ENCODE measurements at regions not wholly inside any gene's neighbourhood (a gene's known extent, or its start where the extent isn't known, plus 50 kb on each side); places are given as distances from the start of the nearest gene placed in this dataset.

DNA sequence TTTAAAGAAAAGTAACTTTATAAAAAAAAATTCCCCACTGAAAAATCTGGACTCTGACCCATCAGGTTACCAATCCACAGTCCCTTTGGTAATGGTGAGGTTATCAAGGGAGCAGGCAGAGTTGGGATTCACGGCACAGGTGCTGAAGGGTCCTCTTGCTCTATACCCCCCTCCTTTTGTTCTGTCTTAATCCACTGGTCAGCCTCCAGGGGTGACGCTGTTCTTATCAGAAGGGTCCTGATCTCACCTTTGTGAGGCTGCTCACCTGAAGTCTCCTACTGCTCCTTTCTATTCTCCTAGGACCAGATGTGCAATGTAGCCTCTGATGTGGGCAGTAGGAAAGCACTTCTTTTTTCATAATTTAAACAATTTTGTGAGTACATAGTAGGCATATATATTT is 80.6 kb upstream of the E2F8 start:
- DNase-seq = no peak

DNA sequence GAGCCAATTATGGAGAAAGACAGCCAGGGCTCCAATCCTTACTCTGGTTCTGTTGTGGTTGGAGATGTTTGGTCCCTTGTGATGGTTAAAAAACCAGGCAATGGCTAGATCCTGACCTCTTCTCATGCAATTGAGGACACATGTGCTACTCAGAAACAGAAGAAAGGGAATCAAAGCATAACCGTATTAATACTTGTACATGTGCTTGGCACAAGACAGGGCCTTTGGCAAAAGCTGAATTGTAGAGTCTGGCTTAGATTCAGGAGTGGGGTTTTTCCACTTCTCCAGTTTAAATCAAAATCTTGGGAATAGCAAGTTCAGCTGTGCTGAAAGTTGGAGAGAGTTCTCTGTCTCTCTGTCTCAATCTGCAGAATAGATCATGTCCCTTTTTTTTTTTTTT is 80.1 kb upstream of the E2F8 start:
- DNase-seq = no peak

DNA sequence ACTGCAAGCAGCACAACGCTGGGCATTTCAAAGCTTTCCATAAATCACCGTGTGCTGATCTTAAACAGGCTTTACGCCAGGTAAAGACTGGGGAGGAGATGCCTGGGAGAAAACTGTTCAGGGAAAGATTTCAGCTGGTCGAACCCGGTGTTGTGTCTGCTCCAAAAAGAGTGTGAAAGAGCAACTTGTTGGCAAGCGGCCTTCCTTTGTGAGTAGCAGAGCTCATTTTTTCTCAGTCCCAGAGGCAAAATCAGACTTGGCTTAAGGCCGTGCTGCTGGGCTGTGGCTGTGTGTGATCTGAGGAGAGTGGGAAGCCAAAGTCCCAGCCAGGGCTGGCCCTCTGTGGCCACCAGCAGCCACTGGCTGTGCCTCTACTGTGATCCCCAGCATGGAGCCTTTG is 75.7 kb upstream of the E2F8 start:
- no peak for DNase-seq

DNA sequence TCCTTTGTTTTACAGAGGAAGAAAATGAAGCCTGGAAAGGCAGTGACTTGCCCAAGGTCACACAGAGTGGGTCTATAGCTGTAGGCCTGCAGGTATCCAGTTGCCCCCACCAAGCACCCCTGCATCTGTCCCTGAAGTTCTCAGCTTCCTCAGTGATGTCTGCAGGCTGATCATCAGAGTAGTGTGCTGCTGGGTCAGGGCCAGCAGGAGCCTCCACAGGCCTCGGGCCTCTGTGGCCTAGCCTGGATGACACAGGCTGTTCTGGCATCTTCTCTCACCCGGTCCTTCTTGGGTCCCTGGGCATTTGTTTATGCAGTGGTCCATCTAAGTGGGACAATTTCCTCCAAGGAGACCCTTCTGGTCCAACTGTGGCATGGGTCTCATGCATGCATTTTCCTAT is 74.8 kb upstream of the E2F8 start:
- DNase-seq = no peak

DNA sequence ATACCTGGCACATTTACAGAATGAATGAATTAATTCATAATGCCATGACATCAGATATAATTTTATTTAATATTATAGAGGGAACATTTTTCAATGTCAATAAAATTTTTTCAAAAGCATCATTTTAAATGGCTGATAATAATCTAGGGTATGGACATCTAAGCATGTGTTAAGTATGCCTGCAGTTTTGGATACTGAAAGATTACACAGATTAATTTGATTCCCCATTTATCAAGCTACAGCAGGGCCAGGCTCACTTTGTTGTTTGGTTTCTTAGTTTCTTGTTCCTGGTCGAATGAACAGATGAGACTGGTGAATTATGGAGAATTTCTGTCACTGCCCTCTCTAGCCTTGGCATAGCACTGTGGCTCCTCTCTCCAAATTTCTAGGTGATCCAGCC is 72.4 kb upstream of the E2F8 start:
- no peak for DNase-seq

DNA sequence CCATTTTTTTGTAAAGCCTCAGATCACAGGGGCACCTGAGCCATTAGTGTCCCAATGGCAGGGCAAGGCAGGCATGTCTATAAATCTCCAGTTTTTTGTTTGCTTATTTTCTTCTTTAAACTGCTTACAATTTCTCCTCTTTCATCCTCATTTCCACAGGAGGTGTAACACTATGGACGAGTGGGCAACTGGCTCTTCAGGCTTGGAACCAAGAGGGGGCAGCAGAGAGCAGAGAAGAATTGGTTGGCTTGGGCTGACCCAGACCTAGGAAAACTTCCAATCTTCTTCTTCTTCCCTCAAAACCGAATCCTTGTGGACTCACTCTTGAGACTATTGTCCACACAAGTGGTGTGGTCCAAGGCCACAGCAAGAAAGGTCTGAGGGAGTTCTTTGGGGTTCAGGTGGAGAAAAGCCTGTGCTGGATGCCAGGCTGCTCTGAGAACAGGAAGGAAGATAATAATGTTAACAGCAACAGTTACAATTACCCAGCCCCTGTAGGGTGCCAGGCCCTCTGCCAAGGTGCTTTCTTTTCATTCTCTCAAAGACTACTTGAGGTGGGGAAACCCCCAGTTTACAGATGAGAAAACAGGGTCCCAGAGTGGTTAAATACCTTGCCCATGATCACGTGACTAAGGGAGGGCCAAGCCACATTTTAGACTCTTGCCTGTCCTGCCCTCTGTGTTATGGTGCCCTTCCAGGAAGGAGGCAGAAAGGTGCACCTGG is 70.7 kb upstream of the E2F8 start:
- DNase-seq = peak; percentile 51

DNA sequence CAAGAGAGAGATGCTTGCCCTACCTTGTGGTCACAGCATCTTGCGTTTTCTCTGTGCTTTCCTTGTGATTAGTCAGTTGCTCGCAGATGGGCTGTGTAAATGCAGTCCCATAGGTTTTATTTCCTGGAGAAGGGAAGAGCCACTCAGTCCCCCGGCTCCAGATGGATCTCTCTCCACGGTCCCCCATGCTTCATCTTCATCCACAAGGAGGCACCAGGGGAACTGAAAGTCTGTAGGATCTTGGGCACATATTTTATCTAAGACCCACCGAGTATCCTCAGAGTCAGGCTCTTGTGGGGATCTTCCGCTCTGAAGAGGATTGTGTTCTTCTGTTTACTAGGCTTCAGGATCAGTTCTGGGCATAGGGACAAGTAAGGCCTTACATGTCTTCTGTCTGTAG is 66.8 kb upstream of the E2F8 start:
- no peak for DNase-seq

DNA sequence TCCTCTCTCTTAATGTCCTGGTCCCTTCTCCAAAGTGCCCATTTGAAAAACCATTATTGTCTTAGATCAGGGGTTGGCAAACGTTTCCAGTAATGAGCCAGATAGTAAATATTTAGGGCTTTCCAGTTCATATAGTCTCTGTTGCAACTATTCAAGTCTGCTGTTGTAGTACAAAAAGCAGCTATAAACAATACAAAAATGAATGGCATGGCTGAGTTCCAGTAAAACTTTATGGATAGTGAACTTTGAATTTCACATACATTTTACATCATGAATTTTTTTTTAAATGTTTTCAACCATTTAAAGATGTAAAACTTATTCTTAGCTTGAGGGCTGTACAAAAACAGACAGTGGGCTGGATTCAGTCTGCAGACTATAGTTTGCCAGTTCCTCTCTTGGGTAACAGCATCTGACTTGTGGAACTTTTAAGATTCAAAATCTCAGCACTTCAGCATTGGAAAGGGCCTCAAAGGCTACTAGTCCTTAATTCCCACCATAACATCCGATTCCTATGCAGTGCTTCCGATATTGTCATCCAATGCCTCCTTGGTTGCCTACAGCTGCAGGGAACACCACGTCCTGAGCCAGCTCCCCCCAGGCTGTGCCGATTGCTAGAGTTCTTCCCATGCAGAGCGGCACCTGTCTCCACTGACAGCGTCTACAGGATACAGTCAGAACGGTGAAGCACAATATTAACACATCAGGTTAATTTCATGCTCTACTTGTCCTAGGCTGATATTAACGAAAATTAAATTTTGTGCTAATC is 65.6 kb upstream of the E2F8 start:
- DNase-seq = no peak

DNA sequence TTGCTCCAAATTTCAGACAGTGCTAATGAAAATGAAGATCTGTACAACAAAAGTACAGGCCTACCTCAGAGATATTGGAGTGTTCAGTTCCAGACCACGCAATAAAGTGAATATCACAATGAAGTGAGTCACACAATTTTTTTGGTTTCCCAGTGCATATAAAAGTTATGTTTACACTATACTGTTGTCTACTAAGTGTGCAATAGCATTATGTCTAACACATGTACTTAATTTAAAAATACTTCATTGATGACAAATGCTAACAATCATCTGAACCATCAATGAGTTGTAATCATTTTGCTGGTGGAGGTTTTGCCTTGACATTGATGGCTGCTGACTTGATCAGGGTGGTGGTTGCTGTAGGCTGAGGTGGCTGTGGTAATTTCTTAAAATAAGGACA is 60.6 kb upstream of the E2F8 start:
- DNase-seq = no peak

DNA sequence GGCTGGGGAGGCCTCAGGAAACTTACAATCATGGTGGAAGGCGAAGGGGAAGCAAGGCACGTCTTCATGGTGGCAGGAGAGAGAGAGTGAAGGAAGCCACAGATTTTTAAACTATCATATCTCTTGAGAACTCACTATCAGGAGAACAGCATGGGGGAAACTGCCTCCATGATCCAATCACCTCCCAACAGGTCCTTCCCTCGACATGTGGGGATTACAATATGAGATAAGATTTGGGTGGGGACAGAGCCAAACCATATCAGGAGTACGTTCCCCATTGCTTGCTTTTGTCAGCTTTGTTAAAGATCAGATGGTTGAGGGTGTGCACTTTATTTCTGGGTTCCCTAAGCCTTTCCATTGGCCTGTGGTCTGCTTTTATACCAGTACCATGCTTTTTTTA is 53.7 kb upstream of the E2F8 start:
- DNase-seq = no peak

DNA sequence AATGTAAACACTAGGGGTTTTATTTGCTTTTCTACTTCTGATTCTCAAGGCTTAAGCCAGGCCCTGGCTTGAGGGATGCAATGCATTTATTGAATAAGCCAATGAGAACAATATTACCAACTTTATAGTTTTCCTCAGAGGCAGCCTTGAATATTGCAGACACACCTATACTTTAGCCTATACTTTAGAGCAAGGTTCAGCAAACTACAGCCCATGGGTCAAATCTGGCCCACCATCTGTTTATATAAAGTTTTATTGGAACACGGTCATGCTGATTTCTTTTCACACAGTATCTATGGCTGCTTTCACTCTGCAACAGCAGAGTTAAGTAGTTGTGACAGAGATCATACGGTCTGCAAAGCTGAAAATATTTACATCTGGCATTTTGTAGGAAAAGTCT is 50.3 kb upstream of the E2F8 start:
- no peak for DNase-seq

Data from NCI-H2227 treated with DMSO at 0.1 percent for 48 hours (cell line).